GM12878 (cell line): ENCODE measurements at regions not wholly inside any gene's neighbourhood (a gene's known extent, or its start where the extent isn't known, plus 50 kb on each side); places are given as distances from the start of the nearest gene placed in this dataset.

Experiments
- ATAC-seq: fragments of 200-7000 bp; cut with Tn5 transposase; 3 replicates; pipeline ENCODE4 v1.9.1; 2020; ENCODE audit warnings: mild to moderate bottlenecking, moderate library complexity
- BruUV-seq: library from RNA; stranded (reverse); fragments of 400-500 nt; replicated peaks from 2 replicates; lab custom pipeline; 2021; lab: Mats Ljungman, UMichigan
- CTCF ChIA-PET: fragments of 300-600 bp; sonication (Branson Sonifier 250); formaldehyde crosslinking; extraction: SDS; loops from one replicate; lab custom pipeline; 2021; ENCODE audit warnings: inconsistent platforms; lab: Yijun Ruan, JAX
- POLR2A ChIA-PET: fragments of 350-600 bp; formaldehyde crosslinking; extraction: SDS; loops from one replicate; lab custom pipeline; 2021; ENCODE audit warnings: inconsistent platforms; lab: Charles Lee
- RAD21 ChIA-PET: fragments of 300-600 bp; sonication (Branson Sonifier 250); formaldehyde crosslinking; loops from one replicate; lab custom pipeline; 2023; ENCODE audit warnings: antibody characterized with exemption; ENCODE audit not compliant: unreplicated experiment; lab: Charles Lee
- SMC1A ChIA-PET: fragments of 300-600 bp; sonication (Branson Sonifier 250); formaldehyde crosslinking; loops from one replicate; lab custom pipeline; 2023; ENCODE audit not compliant: unreplicated experiment, uncharacterized antibody; lab: Charles Lee
- DNase-seq: peaks from one replicate; pipeline ENCODE4 v3.0.0-alpha.2; 2011; ENCODE audit warnings: low read depth, low spot score
- FAIRE-seq: peaks from 3 replicates; lab custom pipeline; 2011; peaks lifted over from hg19 to GRCh38; lab: Jason Lieb, UNC
- H2AFZ ChIP-seq: 2 replicates; pipeline ENCODE4 v1.6.0; 2011; ENCODE audit warnings: low read depth, low read length, control low read depth; ENCODE audit not compliant: control insufficient read depth
- H3K27ac ChIP-seq: 2 replicates; pipeline ENCODE4 v1.5.1; 2011; ENCODE audit warnings: control low read depth; ENCODE audit not compliant: control insufficient read depth, insufficient read depth
- H3K27me3 ChIP-seq, 2 experiments: replicated peaks in 1 of 2; 2 replicates each; pipeline versions ENCODE4 v1.6.0 to v1.6.1; 2011; ENCODE audit warnings: low read length in 1 of 2; ENCODE audit not compliant: control insufficient read depth in 2 of 2, insufficient read depth in 2 of 2
- H3K36me3 ChIP-seq, 2 experiments: 2 replicates each; pipeline ENCODE4 v1.5.1; 2011; ENCODE audit warnings: low read length in 1 of 2; ENCODE audit not compliant: control insufficient read depth in 2 of 2, insufficient read depth in 2 of 2
- H3K4me1 ChIP-seq: 2 replicates; pipeline ENCODE4 v1.6.1; 2011; ENCODE audit warnings: mild to moderate bottlenecking, low read length, moderate library complexity, mixed read lengths; ENCODE audit not compliant: control insufficient read depth, insufficient read depth
- H3K4me2 ChIP-seq: 2 replicates; pipeline ENCODE4 v1.6.0; 2011; ENCODE audit warnings: control low read depth; ENCODE audit not compliant: control insufficient read depth, insufficient read depth
- H3K4me3 ChIP-seq: fragments of 200-600 bp; sonication (generic); 2 replicates; pipeline ENCODE4 v1.5.1; 2016
- H3K79me2 ChIP-seq: 2 replicates; pipeline ENCODE4 v1.6.0; 2011; ENCODE audit warnings: low read length; ENCODE audit not compliant: control insufficient read depth, insufficient read depth
- H3K9ac ChIP-seq: 2 replicates; pipeline ENCODE4 v1.8.0; 2011; ENCODE audit warnings: low read length, control low read depth, mixed read lengths; ENCODE audit not compliant: control insufficient read depth, insufficient read depth
- H3K9me3 ChIP-seq: replicated peaks from 3 replicates; pipeline ENCODE4 v1.5.1; 2011; ENCODE audit warnings: mild to moderate bottlenecking, low read length; ENCODE audit not compliant: control insufficient read depth, insufficient read depth
- H4K20me1 ChIP-seq: 2 replicates; pipeline ENCODE4 v1.6.0; 2011; ENCODE audit not compliant: control insufficient read depth, insufficient read depth
- ATF7 ChIP-seq: fragments of 450-650 bp; IDR thresholded peaks from 2 replicates; pipeline ENCODE4 v1.6.1; 2016; ENCODE audit warnings: low read depth, mild to moderate bottlenecking
- CBX3 ChIP-seq: fragments of 200-600 bp; sonication (generic); IDR thresholded peaks from 2 replicates; pipeline ENCODE4 v1.6.1; 2016; ENCODE audit warnings: low read depth, borderline replicate concordance
- CEBPB ChIP-seq, 2 experiments: fragments of 150-350 bp in 1 of 2; IDR thresholded peaks; 2 replicates each; pipeline ENCODE4 v1.6.1; 2012 to 2014; ENCODE audit warnings: low read depth in 2 of 2, low read length in 2 of 2, borderline replicate concordance in 1 of 2, inconsistent platforms in 1 of 2
- JUNB ChIP-seq: IDR thresholded peaks from 2 replicates; pipeline ENCODE4 v1.6.1; 2016; ENCODE audit warnings: antibody characterized with exemption, mild to moderate bottlenecking
- JUND ChIP-seq: IDR thresholded peaks from 2 replicates; pipeline ENCODE4 v1.6.1; 2012; ENCODE audit warnings: low read depth, mild to moderate bottlenecking, low read length, improper control_type of control experiment, moderate library complexity
- NR2C2 ChIP-seq: IDR thresholded peaks from 2 replicates; pipeline ENCODE4 v1.6.1; 2011; ENCODE audit warnings: borderline replicate concordance, low read depth; ENCODE audit not compliant: control insufficient read depth, insufficient read length
- POLR2AphosphoS5 ChIP-seq: IDR thresholded peaks from 2 replicates; pipeline ENCODE4 v1.6.1; 2011; ENCODE audit warnings: mild to moderate bottlenecking, low read length, inconsistent platforms
- RAD51 ChIP-seq: fragments of 450-650 bp; IDR thresholded peaks from 2 replicates; pipeline ENCODE4 v1.6.1; 2016; ENCODE audit warnings: moderate library complexity, mild to moderate bottlenecking, inconsistent platforms
- STAT3 ChIP-seq: IDR thresholded peaks from 2 replicates; pipeline ENCODE4 v1.6.1; 2011; ENCODE audit warnings: low read depth, low read length, improper control_type of control experiment
- TCF7 ChIP-seq: IDR thresholded peaks from 2 replicates; pipeline ENCODE4 v1.6.1; 2014; ENCODE audit warnings: antibody characterized with exemption, borderline replicate concordance
- ZBED1 ChIP-seq: IDR thresholded peaks from 2 replicates; pipeline ENCODE4 v1.6.1; 2016; ENCODE audit warnings: borderline replicate concordance
- WGBS: methylation state at CpG from one replicate; pipeline ENCODE4 v1.1.6; 2016; ENCODE audit warnings: low lambda C conversion rate; ENCODE audit not compliant: insufficient replicate concordance, insufficient coverage; ENCODE audit errors: missing lambda C conversion rate; 5-methylcytosine and 5-hydroxymethylcytosine counted together
- in situ Hi-C: fragments of 300-500 bp; cut with MboI; formaldehyde crosslinking; loops from 9 replicates; pipeline ENCODE4 v1.14.3; 2018; ENCODE audit warnings: mixed read lengths
- intact Hi-C: fragments of 100-400 bp; cut with micrococcal nuclease; formaldehyde crosslinking; loops from one replicate; pipeline ENCODE4 v1.14.2; 2022; ENCODE audit not compliant: unreplicated experiment
- TF ChIP-seq, protein P1 (sequence below): fragments of 150-350 bp; IDR thresholded peaks from 2 replicates; pipeline ENCODE4 v1.6.1; 2014; ENCODE audit warnings: mild to moderate bottlenecking, low read depth, low read length

DNA sequence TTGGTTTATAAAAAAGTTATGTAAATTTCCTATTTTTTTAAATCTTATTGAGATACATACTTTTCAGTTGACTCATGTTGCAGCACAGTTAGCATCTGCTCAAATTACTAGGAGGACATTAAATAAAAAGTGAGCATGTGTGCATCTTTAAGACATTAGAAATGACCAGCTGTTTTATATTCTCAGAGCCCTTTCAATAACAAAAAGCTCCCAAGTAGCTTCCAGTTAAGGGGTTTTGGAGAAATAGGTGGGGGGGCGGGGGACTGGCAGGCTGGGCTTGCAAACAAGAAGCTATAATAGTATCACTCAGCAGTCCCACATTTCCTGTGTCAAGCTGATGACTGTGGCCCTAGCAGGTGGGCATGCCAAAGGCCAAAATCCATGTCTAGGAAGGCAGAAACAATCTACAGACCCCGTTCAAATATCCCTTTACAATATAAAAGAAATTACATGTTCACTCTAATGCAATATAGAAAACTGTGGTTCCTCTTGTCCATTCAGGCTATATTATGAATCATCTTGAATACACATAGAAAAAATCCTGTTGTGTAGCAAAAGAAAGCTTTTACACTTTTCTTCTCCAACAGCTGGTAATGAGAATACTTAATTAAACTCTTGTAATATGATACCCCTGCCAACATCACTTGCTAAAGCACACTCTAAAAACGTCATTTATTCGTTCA is 1713.2 kb upstream of the SLC10A2 start:
- FAIRE-seq (no peak), ATAC-seq (no peak), DNase-seq (no peak)
- Histone ChIP-seq H3K4me2 (no peak overlapping the region), H3K4me1 (no peaks in the 10 kb centered on the region), H3K27me3 (no peaks in the 10 kb centered on the region), H2AFZ (no peak overlapping the region), H4K20me1 (no peaks in the 10 kb centered on the region), H3K9ac (no peak overlapping the region), H3K36me3 (no peaks in the 10 kb centered on the region), H3K9me3 (no peaks in the 10 kb centered on the region; the same call in 2 of the 3 replicates), H3K27ac (no peak overlapping the region), H3K4me3 (no peak overlapping the region), H3K79me2 (no peaks in the 10 kb centered on the region)
- WGBS = 25% methylated on average over 4 of the region's 4 CpGs
- intact Hi-C loops = loop anchor here (10.0 kb wide), 1 partner anchor 1755 kb away; the partner anchor contains the start of gene EFNB2
- BruUV-seq = no TSS peak
- ChIA-PET RAD21 (interaction anchor here (0.6 kb wide), 1 partner anchor 1758 kb away, joined by 3 read pairs; no protein-coding TSS in a partner anchor), POLR2A (no interaction called here), SMC1A (interaction anchor here (1.5 kb wide), 1 partner anchor 13 kb away, joined by 3 read pairs; no protein-coding TSS in a partner anchor)
- in situ Hi-C loops = no loop called here
- TF ChIP-seq ZBED1 = no peak
- TF ChIP-seq CBX3 = no peak
- no peak for TF ChIP-seq POLR2AphosphoS5
- TF ChIP-seq TCF7 = no peak
- TF ChIP-seq JUNB = no peak
- no peak for TF ChIP-seq NR2C2
- TF ChIP-seq ATF7 = no peak
- TF ChIP-seq CEBPB (IDR thresholded peaks at IDR 0.05; ENCODE audit: borderline replicate concordance in 1 of 2, low read depth in 2 of 2, low read length in 2 of 2) = no peak
- TF ChIP-seq STAT3 = no peak
- TF ChIP-seq, protein P1, sequence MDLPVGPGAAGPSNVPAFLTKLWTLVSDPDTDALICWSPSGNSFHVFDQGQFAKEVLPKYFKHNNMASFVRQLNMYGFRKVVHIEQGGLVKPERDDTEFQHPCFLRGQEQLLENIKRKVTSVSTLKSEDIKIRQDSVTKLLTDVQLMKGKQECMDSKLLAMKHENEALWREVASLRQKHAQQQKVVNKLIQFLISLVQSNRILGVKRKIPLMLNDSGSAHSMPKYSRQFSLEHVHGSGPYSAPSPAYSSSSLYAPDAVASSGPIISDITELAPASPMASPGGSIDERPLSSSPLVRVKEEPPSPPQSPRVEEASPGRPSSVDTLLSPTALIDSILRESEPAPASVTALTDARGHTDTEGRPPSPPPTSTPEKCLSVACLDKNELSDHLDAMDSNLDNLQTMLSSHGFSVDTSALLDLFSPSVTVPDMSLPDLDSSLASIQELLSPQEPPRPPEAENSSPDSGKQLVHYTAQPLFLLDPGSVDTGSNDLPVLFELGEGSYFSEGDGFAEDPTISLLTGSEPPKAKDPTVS = no peak
- no peak for TF ChIP-seq JUND
- no peak for TF ChIP-seq RAD51
- TF ChIP-seq, all 136 proteins: peak for 0
- CTCF ChIA-PET = no interaction called here
